Liver (tissue), 8 donors: ENCODE measurements at regions not wholly inside any gene's neighbourhood (a gene's known extent, or its start where the extent isn't known, plus 50 kb on each side); places are given as distances from the start of the nearest gene placed in this dataset.

Source experiments
- DNase-seq: peaks from one replicate; pipeline ENCODE4 v3.0.0-alpha.2; 2017; ENCODE audit warnings: low spot score
- H3K27ac ChIP-seq, 2 donors: one replicate each; pipeline ENCODE4 v1.7.0; 2013; ENCODE audit warnings: inconsistent platforms in 2 of 2, low read length in 2 of 2, control low read depth in 1 of 2, low read depth in 1 of 2, mild to moderate bottlenecking in 1 of 2
- H3K27me3 ChIP-seq, 4 donors: one replicate each; pipeline versions ENCODE4 v1.6.1 to v1.7.0; 2013; ENCODE audit warnings: low read length in 3 of 4, inconsistent platforms in 1 of 4, mild to moderate bottlenecking in 1 of 4, moderate library complexity in 1 of 4; ENCODE audit not compliant: control insufficient read depth in 4 of 4, insufficient read depth in 4 of 4
- H3K36me3 ChIP-seq, 4 donors: one replicate each; pipeline versions ENCODE4 v1.6.1 to v1.7.0; 2013; ENCODE audit warnings: low read length in 3 of 4, mild to moderate bottlenecking in 3 of 4, low read depth in 1 of 4, moderate library complexity in 1 of 4; ENCODE audit not compliant: control insufficient read depth in 4 of 4, insufficient read depth in 3 of 4
- H3K4me1 ChIP-seq, 4 donors: one replicate each; pipeline versions ENCODE4 v1.6.1 to v1.7.0; 2013; ENCODE audit warnings: low read length in 3 of 4, mild to moderate bottlenecking in 3 of 4, moderate library complexity in 1 of 4; ENCODE audit not compliant: control insufficient read depth in 4 of 4, insufficient read depth in 4 of 4
- H3K4me3 ChIP-seq, 3 donors: one replicate each; pipeline versions ENCODE4 v1.6.1 to v1.7.0; 2013; ENCODE audit warnings: low read length in 3 of 3, control low read depth in 1 of 3, low read depth in 1 of 3, mild to moderate bottlenecking in 1 of 3
- H3K9ac ChIP-seq, 2 donors: one replicate each; pipeline ENCODE4 v1.7.0; 2013; ENCODE audit warnings: low read length in 2 of 2, mild to moderate bottlenecking in 2 of 2, moderate library complexity in 2 of 2, control low read depth in 1 of 2, low read depth in 1 of 2
- H3K9me3 ChIP-seq, 4 donors: one replicate each; pipeline versions ENCODE4 v1.6.1 to v1.7.0; 2013; ENCODE audit warnings: low read length in 3 of 4; ENCODE audit not compliant: control insufficient read depth in 4 of 4
- EGR1 ChIP-seq, 2 donors: IDR thresholded peaks; 2 replicates each; pipeline ENCODE4 v1.6.1; 2016 to 2018; ENCODE audit warnings: antibody characterized with exemption in 2 of 2, low read depth in 2 of 2
- FOXA1 ChIP-seq: IDR thresholded peaks from 2 replicates; pipeline ENCODE4 v1.6.1; 2016; ENCODE audit warnings: antibody characterized with exemption
- FOXA2 ChIP-seq: IDR thresholded peaks from 2 replicates; pipeline ENCODE4 v1.6.1; 2016; ENCODE audit warnings: antibody characterized with exemption
- GABPA ChIP-seq, 2 donors: IDR thresholded peaks in 1 of 2; conservative IDR thresholded peaks in 1 of 2; 2 replicates each; pipeline ENCODE4 v1.6.1; 2016; ENCODE audit warnings: antibody characterized with exemption in 2 of 2, mild to moderate bottlenecking in 1 of 2, moderate library complexity in 1 of 2
- HNF4G ChIP-seq: IDR thresholded peaks from 2 replicates; pipeline ENCODE4 v1.6.1; 2016; ENCODE audit warnings: antibody characterized with exemption
- JUND ChIP-seq, 2 donors: IDR thresholded peaks; 2 replicates each; pipeline ENCODE4 v1.6.1; 2016; ENCODE audit warnings: antibody characterized with exemption in 2 of 2
- RAD21 ChIP-seq, 2 donors: IDR thresholded peaks; 2 replicates each; pipeline ENCODE4 v1.6.1; 2016; ENCODE audit warnings: antibody characterized with exemption in 2 of 2, mild to moderate bottlenecking in 2 of 2
- RXRA ChIP-seq, 2 donors: IDR thresholded peaks; 2 replicates each; pipeline ENCODE4 v1.6.1; 2017 to 2018; ENCODE audit warnings: antibody characterized with exemption in 2 of 2, mild to moderate bottlenecking in 1 of 2
- TAF1 ChIP-seq: conservative IDR thresholded peaks from 2 replicates; pipeline ENCODE4 v1.6.1; 2016; ENCODE audit warnings: antibody characterized with exemption, mild to moderate bottlenecking
- YY1 ChIP-seq: IDR thresholded peaks from 2 replicates; pipeline ENCODE4 v1.6.1; 2016; ENCODE audit warnings: antibody characterized with exemption, mild to moderate bottlenecking
- WGBS: extraction: QIAGEN DNeasy Blood & Tissue Kit; methylation state at CpG from one replicate; pipeline ENCODE4 v1.1.7; 2013; 5-methylcytosine and 5-hydroxymethylcytosine counted together
- TF ChIP-seq, protein P1 (sequence below): IDR thresholded peaks from 2 replicates; pipeline ENCODE4 v1.6.1; 2016; ENCODE audit warnings: antibody characterized with exemption
- TF ChIP-seq, protein P2 (sequence below): IDR thresholded peaks from 2 replicates; pipeline ENCODE4 v1.6.1; 2016; ENCODE audit warnings: antibody characterized with exemption, mild to moderate bottlenecking
- TF ChIP-seq, protein P3 (sequence below): IDR thresholded peaks from 2 replicates; pipeline ENCODE4 v1.6.1; 2016; ENCODE audit warnings: antibody characterized with exemption
- TF ChIP-seq, protein P4 (sequence below): fragments of 150-350 bp; IDR thresholded peaks from 2 replicates; pipeline ENCODE4 v1.5.1; 2017; ENCODE audit warnings: improper control_type of control experiment, low read depth, low read length; ENCODE audit not compliant: missing input control
- donor health status: healthy.
- donor health status: healthy.
- donor health status: healthy.
- donor health status: healthy.
- donor health status: healthy.

DNA sequence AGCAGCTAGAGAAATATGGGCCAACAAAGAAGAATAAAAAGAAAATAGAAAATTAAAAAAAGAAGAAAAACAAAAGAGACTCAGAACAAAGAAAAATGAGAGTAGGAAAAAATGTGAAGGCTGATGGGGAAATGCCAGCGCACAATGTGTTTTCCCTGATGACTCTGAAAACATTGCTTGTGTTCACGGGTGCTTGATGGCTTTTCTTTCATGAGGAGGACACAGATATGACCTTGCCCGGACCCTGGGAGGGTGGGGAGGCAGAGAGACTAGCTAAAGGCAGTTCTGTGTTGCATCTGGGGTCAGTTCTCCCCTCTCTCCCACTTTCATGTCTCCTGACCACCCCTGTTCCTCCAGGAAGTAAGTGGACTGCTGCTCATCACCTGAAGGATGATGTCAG lies 125.9 kb downstream of the MOBP start:
- Histone ChIP-seq H3K9ac (no peak overlapping the region), H3K4me1 (no peaks in the 10 kb centered on the region), H3K36me3 (no peaks in the 10 kb centered on the region), H3K4me3 (no peak overlapping the region), H3K27ac (no peak overlapping the region), H3K27me3 (peaks cover 0 to 3% (median 1%) of the 10 kb centered on the region in 4 donors), H3K9me3 (no peaks in the 10 kb centered on the region)
- no peak for TF ChIP-seq FOXA1
- 69% methylated on average over 3 of the region's 3 CpGs for WGBS
- DNase-seq, result no peak

DNA sequence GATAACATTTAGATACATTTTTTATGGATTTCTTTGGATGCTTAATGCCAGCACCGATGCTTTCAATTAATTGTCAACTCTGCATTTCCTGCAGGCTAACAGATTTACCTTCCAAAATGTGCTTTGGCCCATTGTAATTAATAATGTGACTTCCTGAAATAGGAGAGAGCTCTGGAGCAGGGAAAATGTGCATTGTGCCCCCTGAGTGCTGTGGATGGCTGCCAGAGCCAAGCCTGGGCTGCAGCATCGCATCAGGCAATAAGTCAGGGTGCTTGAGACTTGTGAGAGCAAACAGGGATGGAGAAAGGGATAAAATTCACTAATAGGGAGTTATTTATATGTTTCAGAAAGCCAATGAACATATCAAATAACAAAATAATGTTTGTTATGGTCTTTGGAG lies 133.8 kb downstream of the MOBP start:
- 57% methylated on average over 2 of the region's 2 CpGs for WGBS
- DNase-seq, result no peak
- H3K27me3 ChIP-seq, result peaks cover 0 to 3% (median 1%) of the 10 kb centered on the region in 4 donors

DNA sequence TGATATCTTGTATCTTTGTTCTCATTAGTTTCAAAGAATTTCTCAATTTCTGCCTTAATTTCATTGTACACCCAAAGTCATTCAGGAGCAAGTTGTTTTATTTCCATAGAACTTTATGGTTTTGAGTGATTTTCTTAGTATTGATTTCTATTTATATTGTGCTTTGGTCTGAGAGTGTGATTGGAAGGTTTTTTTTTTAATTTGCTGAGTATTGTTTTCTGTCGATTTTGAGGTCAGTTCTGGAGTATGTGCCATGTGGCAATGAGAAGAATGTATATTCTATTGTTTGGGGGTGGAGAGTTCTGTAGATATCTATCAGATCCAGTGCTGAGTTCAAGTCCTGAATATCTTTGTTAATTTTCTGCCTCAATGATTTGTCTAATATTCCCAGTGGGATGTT lies 138.4 kb downstream of the MOBP start:
- no peaks in the 10 kb centered on the region for H3K4me1 ChIP-seq
- no peak for DNase-seq
- no peak overlapping the region for H3K9ac ChIP-seq
- H3K27ac ChIP-seq, result no peak overlapping the region
- 75% methylated on average over 1 of the region's 1 CpG for WGBS
- H3K4me3 ChIP-seq, result no peak overlapping the region
- H3K36me3 ChIP-seq, result no peaks in the 10 kb centered on the region
- no peaks in the 10 kb centered on the region for H3K9me3 ChIP-seq
- H3K27me3 ChIP-seq, result peaks cover 0 to 3% (median 0%) of the 10 kb centered on the region in 4 donors
- TF ChIP-seq JUND (IDR thresholded peaks at IDR 0.05), result no peak
- no peak for TF ChIP-seq RXRA (IDR thresholded peaks at IDR 0.05)
- TF ChIP-seq FOXA1, result no peak
- no peak for TF ChIP-seq RAD21 (IDR thresholded peaks at IDR 0.05)
- TF ChIP-seq TAF1, result no peak
- TF ChIP-seq, protein P1, sequence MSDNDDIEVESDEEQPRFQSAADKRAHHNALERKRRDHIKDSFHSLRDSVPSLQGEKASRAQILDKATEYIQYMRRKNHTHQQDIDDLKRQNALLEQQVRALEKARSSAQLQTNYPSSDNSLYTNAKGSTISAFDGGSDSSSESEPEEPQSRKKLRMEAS, result no peak

More for the DNA sequence above, 133.8 kb downstream of the MOBP start:
- no peak overlapping the region for H3K9ac ChIP-seq
- no peak overlapping the region for H3K27ac ChIP-seq
- no peaks in the 10 kb centered on the region for H3K9me3 ChIP-seq
- TF ChIP-seq RAD21 (IDR thresholded peaks at IDR 0.05) (no peak), FOXA1 (no peak), FOXA2 (no peak), EGR1 (IDR thresholded peaks at IDR 0.05; ENCODE audit: low read depth in 2 of 2) (no peak), GABPA (IDR thresholded peaks at IDR 0.05 in 1 of 2, conservative IDR thresholded peaks at IDR 0.05 in 1 of 2) (no peak), YY1 (no peak)
- TF ChIP-seq, protein P2, sequence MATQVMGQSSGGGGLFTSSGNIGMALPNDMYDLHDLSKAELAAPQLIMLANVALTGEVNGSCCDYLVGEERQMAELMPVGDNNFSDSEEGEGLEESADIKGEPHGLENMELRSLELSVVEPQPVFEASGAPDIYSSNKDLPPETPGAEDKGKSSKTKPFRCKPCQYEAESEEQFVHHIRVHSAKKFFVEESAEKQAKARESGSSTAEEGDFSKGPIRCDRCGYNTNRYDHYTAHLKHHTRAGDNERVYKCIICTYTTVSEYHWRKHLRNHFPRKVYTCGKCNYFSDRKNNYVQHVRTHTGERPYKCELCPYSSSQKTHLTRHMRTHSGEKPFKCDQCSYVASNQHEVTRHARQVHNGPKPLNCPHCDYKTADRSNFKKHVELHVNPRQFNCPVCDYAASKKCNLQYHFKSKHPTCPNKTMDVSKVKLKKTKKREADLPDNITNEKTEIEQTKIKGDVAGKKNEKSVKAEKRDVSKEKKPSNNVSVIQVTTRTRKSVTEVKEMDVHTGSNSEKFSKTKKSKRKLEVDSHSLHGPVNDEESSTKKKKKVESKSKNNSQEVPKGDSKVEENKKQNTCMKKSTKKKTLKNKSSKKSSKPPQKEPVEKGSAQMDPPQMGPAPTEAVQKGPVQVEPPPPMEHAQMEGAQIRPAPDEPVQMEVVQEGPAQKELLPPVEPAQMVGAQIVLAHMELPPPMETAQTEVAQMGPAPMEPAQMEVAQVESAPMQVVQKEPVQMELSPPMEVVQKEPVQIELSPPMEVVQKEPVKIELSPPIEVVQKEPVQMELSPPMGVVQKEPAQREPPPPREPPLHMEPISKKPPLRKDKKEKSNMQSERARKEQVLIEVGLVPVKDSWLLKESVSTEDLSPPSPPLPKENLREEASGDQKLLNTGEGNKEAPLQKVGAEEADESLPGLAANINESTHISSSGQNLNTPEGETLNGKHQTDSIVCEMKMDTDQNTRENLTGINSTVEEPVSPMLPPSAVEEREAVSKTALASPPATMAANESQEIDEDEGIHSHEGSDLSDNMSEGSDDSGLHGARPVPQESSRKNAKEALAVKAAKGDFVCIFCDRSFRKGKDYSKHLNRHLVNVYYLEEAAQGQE, result no peak
- no peaks in the 10 kb centered on the region for H3K4me1 ChIP-seq
- H3K4me3 ChIP-seq, result no peak overlapping the region
- no peaks in the 10 kb centered on the region for H3K36me3 ChIP-seq

DNA sequence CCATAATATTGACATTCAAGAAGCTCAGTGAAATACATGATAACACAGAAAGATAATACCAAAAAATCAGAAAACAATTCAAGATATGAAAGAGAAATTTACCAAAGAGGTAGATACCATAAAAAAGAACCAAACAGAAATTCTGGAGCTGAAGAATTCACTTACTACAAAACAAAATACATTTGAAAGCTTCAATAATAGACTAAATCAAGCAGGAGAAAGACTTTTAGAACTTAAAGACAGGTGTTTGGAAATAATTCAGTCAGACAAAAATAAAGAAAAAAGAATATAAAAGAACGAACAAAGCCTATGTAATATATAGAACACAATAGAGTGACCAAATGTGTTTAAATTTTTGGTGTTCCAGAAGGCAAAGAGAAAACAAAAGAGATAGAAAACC lies 158.7 kb downstream of the MOBP start:
- no peak overlapping the region for H3K27ac ChIP-seq
- 60% methylated on average over 1 of the region's 1 CpG for WGBS
- no peak overlapping the region for H3K9ac ChIP-seq
- H3K9me3 ChIP-seq, result peaks cover 0 to 1% (median 0%) of the 10 kb centered on the region in 4 donors
- DNase-seq, result no peak
- no peaks in the 10 kb centered on the region for H3K36me3 ChIP-seq
- no peak overlapping the region for H3K4me3 ChIP-seq
- no peaks in the 10 kb centered on the region for H3K27me3 ChIP-seq
- H3K4me1 ChIP-seq, result no peaks in the 10 kb centered on the region
- TF ChIP-seq RXRA (IDR thresholded peaks at IDR 0.05) (no peak), RAD21 (IDR thresholded peaks at IDR 0.05) (no peak), FOXA2 (no peak), HNF4G (no peak), JUND (IDR thresholded peaks at IDR 0.05) (no peak)
- TF ChIP-seq, protein P3, sequence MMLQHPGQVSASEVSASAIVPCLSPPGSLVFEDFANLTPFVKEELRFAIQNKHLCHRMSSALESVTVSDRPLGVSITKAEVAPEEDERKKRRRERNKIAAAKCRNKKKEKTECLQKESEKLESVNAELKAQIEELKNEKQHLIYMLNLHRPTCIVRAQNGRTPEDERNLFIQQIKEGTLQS, result no peak
- TF ChIP-seq, protein P2, result no peak
- TF ChIP-seq, protein P4, sequence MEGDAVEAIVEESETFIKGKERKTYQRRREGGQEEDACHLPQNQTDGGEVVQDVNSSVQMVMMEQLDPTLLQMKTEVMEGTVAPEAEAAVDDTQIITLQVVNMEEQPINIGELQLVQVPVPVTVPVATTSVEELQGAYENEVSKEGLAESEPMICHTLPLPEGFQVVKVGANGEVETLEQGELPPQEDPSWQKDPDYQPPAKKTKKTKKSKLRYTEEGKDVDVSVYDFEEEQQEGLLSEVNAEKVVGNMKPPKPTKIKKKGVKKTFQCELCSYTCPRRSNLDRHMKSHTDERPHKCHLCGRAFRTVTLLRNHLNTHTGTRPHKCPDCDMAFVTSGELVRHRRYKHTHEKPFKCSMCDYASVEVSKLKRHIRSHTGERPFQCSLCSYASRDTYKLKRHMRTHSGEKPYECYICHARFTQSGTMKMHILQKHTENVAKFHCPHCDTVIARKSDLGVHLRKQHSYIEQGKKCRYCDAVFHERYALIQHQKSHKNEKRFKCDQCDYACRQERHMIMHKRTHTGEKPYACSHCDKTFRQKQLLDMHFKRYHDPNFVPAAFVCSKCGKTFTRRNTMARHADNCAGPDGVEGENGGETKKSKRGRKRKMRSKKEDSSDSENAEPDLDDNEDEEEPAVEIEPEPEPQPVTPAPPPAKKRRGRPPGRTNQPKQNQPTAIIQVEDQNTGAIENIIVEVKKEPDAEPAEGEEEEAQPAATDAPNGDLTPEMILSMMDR, result no peak
